GM19351 (cell line): ENCODE measurements at regions not wholly inside any gene's neighbourhood (a gene's known extent, or its start where the extent isn't known, plus 50 kb on each side); places are given as distances from the start of the nearest gene placed in this dataset.
"Not testable (repeated sequence)": the region's sequence is repeated elsewhere in the genome, so short reads cannot be mapped to it uniquely, and the experiment has no call there.

Experiments used
- ATAC-seq: cut with Tn5 transposase; IDR thresholded peaks from one replicate; pipeline ENCODE4 v1.9.1; 2021; ENCODE audit warnings: mild to moderate bottlenecking, moderate library complexity; ENCODE audit not compliant: unreplicated experiment

GRCh38 chr11:42674436-42674835 lies 637.4 kb upstream of the API5 start:
- no peak for ATAC-seq

GRCh38 chr11:42707541-42707940 lies 604.3 kb upstream of the API5 start:
- ATAC-seq, result no peak

- no peak for ATAC-seq
These were observed 602.6 kb upstream of the API5 start for GRCh38 chr11:42709216-42709615.

- ATAC-seq, result no peak
These were observed 598.5 kb upstream of the API5 start for GRCh38 chr11:42713279-42713678.

- ATAC-seq, result no peak
These were observed 598.0 kb upstream of the API5 start for GRCh38 chr11:42713753-42714152.

- no peak for ATAC-seq
These were observed 590.9 kb upstream of the API5 start for GRCh38 chr11:42720716-42721563.

- no peak for ATAC-seq
These were observed 583.9 kb upstream of the API5 start for GRCh38 chr11:42727879-42728278.

- no peak for ATAC-seq
These were observed 549.4 kb upstream of the API5 start for GRCh38 chr11:42762348-42762747.

- no peak for ATAC-seq
These were observed 546.9 kb upstream of the API5 start for GRCh38 chr11:42764936-42765335.

GRCh38 chr11:42768576-42768975 lies 543.2 kb upstream of the API5 start:
- no peak for ATAC-seq

- ATAC-seq, result peak; percentile 72
These were observed 541.2 kb upstream of the API5 start for GRCh38 chr11:42770444-42771065.

- no peak for ATAC-seq
These were observed 538.9 kb upstream of the API5 start for GRCh38 chr11:42772886-42773285.

- no peak for ATAC-seq
These were observed 538.1 kb upstream of the API5 start for GRCh38 chr11:42773729-42774128.

GRCh38 chr11:42774567-42774966 lies 537.2 kb upstream of the API5 start:
- no peak for ATAC-seq

GRCh38 chr11:42777776-42778175 lies 534.0 kb upstream of the API5 start:
- no peak for ATAC-seq

GRCh38 chr11:42778193-42778592 lies 533.6 kb upstream of the API5 start:
- no peak for ATAC-seq

GRCh38 chr11:42779555-42779954 lies 532.2 kb upstream of the API5 start:
- no peak for ATAC-seq

- no peak for ATAC-seq
These were observed 524.8 kb upstream of the API5 start for GRCh38 chr11:42786981-42787380.

- not testable (repeated sequence) for ATAC-seq
These were observed 516.3 kb upstream of the API5 start for GRCh38 chr11:42795483-42795882.

GRCh38 chr11:42800041-42800440 lies 511.8 kb upstream of the API5 start:
- ATAC-seq, result no peak

- ATAC-seq, result no peak
These were observed 509.4 kb upstream of the API5 start for GRCh38 chr11:42802201-42802899.

GRCh38 chr11:42806191-42806590 lies 505.6 kb upstream of the API5 start:
- ATAC-seq, result no peak
